Smooth muscle cell (in vitro differentiated cells): ENCODE measurements at regions not wholly inside any gene's neighbourhood (a gene's known extent, or its start where the extent isn't known, plus 50 kb on each side); places are given as distances from the start of the nearest gene placed in this dataset.

Source experiments
- DNase-seq: peaks from one replicate; lab custom pipeline; 2025; ENCODE audit not compliant: unreplicated experiment; lab: John Stamatoyannopoulos, UW
- H2AFZ ChIP-seq: fragments of 200-600 bp; sonication (generic); 2 replicates; pipeline ENCODE4 v1.6.0; 2016; ENCODE audit warnings: antibody characterized with exemption, low read depth, mild to moderate bottlenecking
- H3F3A ChIP-seq: fragments of 200-600 bp; sonication (generic); 2 replicates; pipeline ENCODE4 v1.6.0; 2017; ENCODE audit warnings: antibody characterized with exemption, low read depth
- H3K27ac ChIP-seq: fragments of 200-600 bp; sonication (generic); 2 replicates; pipeline ENCODE4 v1.5.1; 2016; ENCODE audit warnings: low read depth, mild to moderate bottlenecking
- H3K27me3 ChIP-seq: fragments of 200-600 bp; sonication (generic); 2 replicates; pipeline ENCODE4 v1.6.1; 2016; ENCODE audit warnings: low read depth, mild to moderate bottlenecking
- H3K36me3 ChIP-seq: fragments of 200-600 bp; sonication (generic); 2 replicates; pipeline ENCODE4 v1.5.1; 2016; ENCODE audit warnings: low read depth
- H3K4me1 ChIP-seq: fragments of 200-600 bp; sonication (generic); 2 replicates; pipeline ENCODE4 v1.5.1; 2016; ENCODE audit warnings: low read depth
- H3K4me2 ChIP-seq: fragments of 200-600 bp; sonication (generic); 2 replicates; pipeline ENCODE4 v1.6.0; 2016; ENCODE audit warnings: mild to moderate bottlenecking
- H3K4me3 ChIP-seq: fragments of 200-600 bp; sonication (generic); 2 replicates; pipeline ENCODE4 v1.5.1; 2016; ENCODE audit warnings: mild to moderate bottlenecking
- H3K79me2 ChIP-seq: fragments of 200-600 bp; sonication (generic); 2 replicates; pipeline ENCODE4 v1.6.0; 2016; ENCODE audit warnings: low read depth, mild to moderate bottlenecking
- H3K9ac ChIP-seq: fragments of 200-600 bp; sonication (generic); 2 replicates; pipeline ENCODE4 v1.6.0; 2016; ENCODE audit warnings: low read depth
- H3K9me3 ChIP-seq: fragments of 200-600 bp; sonication (generic); replicated peaks from 2 replicates; pipeline ENCODE4 v1.5.1; 2016; ENCODE audit warnings: low read depth
- H4K20me1 ChIP-seq: fragments of 200-600 bp; sonication (generic); 2 replicates; pipeline ENCODE4 v1.6.0; 2016; ENCODE audit warnings: low read depth
- WGBS: methylation state at CpG from one replicate; pipeline ENCODE4 v1.1.7; 2016; ENCODE audit warnings: low lambda C conversion rate; 5-methylcytosine and 5-hydroxymethylcytosine counted together
- TF ChIP-seq, protein P1 (sequence below): fragments of 200-600 bp; sonication (generic); IDR thresholded peaks from 2 replicates; pipeline ENCODE4 v1.5.1; 2017; ENCODE audit warnings: borderline replicate concordance, mild to moderate bottlenecking, antibody characterized with exemption; ENCODE audit not compliant: insufficient read depth, poor library complexity, severe bottlenecking

GRCh38 chr5:18967637-18968036 lies 1020.4 kb downstream of the CDH18 start:
- Histone ChIP-seq H3K4me3 (no peak overlapping the region), H2AFZ (no peak overlapping the region), H3K4me2 (no peak overlapping the region), H4K20me1 (no peaks in the 10 kb centered on the region), H3F3A (no peaks in the 10 kb centered on the region), H3K27ac (no peak overlapping the region), H3K9ac (no peak overlapping the region), H3K36me3 (no peaks in the 10 kb centered on the region), H3K9me3 (no peaks in the 10 kb centered on the region), H3K4me1 (no peaks in the 10 kb centered on the region), H3K79me2 (no peaks in the 10 kb centered on the region), H3K27me3 (no peaks in the 10 kb centered on the region)
- TF ChIP-seq, protein P1, sequence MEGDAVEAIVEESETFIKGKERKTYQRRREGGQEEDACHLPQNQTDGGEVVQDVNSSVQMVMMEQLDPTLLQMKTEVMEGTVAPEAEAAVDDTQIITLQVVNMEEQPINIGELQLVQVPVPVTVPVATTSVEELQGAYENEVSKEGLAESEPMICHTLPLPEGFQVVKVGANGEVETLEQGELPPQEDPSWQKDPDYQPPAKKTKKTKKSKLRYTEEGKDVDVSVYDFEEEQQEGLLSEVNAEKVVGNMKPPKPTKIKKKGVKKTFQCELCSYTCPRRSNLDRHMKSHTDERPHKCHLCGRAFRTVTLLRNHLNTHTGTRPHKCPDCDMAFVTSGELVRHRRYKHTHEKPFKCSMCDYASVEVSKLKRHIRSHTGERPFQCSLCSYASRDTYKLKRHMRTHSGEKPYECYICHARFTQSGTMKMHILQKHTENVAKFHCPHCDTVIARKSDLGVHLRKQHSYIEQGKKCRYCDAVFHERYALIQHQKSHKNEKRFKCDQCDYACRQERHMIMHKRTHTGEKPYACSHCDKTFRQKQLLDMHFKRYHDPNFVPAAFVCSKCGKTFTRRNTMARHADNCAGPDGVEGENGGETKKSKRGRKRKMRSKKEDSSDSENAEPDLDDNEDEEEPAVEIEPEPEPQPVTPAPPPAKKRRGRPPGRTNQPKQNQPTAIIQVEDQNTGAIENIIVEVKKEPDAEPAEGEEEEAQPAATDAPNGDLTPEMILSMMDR = no peak
- WGBS = 95% methylated on average over 1 of the region's 1 CpG
- DNase-seq = no peak

DNA sequence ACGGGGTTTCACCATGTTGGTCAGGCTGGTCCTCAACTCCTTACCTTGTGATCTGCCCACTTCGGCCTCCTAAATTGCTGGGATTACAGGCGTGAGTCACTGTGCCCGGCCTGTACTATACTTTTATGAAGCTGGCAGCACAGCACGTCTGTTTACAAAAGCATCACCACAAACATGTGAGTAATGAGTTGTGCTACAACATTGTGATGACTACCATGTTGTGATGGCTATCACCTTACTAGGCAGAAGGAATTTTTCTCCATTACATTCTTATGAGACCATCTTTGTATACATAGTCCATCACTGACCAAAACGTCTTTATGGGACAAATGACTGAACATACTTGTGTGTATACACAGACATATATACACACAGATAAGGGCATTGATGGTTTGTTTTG lies 1019.0 kb downstream of the CDH18 start:
- no peaks in the 10 kb centered on the region for H3K9me3 ChIP-seq
- no peak for DNase-seq
- no peak overlapping the region for H3K9ac ChIP-seq
- no peaks in the 10 kb centered on the region for H3K27me3 ChIP-seq
- 39% methylated on average over 6 of the region's 6 CpGs for WGBS
- H3K27ac ChIP-seq = no peak overlapping the region
- no peak overlapping the region for H3K4me3 ChIP-seq
- no peaks in the 10 kb centered on the region for H3K36me3 ChIP-seq
- no peaks in the 10 kb centered on the region for H3F3A ChIP-seq
- no peaks in the 10 kb centered on the region for H4K20me1 ChIP-seq
- H3K79me2 ChIP-seq = no peaks in the 10 kb centered on the region
- H3K4me2 ChIP-seq = no peak overlapping the region
- TF ChIP-seq, protein P1 = no peak
- no peaks in the 10 kb centered on the region for H3K4me1 ChIP-seq
- H2AFZ ChIP-seq = no peak overlapping the region

GRCh38 chr5:18970000-18970399 lies 1018.0 kb downstream of the CDH18 start:
- H3K4me1 ChIP-seq = no peaks in the 10 kb centered on the region
- H3K9me3 ChIP-seq = no peaks in the 10 kb centered on the region
- H3K4me2 ChIP-seq = no peak overlapping the region
- no peaks in the 10 kb centered on the region for H3F3A ChIP-seq
- H3K79me2 ChIP-seq = no peaks in the 10 kb centered on the region
- H3K27me3 ChIP-seq = no peaks in the 10 kb centered on the region
- H3K27ac ChIP-seq = no peak overlapping the region
- no peak overlapping the region for H2AFZ ChIP-seq
- no peak overlapping the region for H3K4me3 ChIP-seq
- no peak for DNase-seq
- TF ChIP-seq, protein P1 = no peak
- H3K9ac ChIP-seq = no peak overlapping the region
- no peaks in the 10 kb centered on the region for H4K20me1 ChIP-seq
- H3K36me3 ChIP-seq = no peaks in the 10 kb centered on the region
- 78% methylated on average over 5 of the region's 5 CpGs for WGBS

GRCh38 chr5:18972177-18972576 lies 1015.8 kb downstream of the CDH18 start:
- Histone ChIP-seq H3K4me2 (no peak overlapping the region), H3K9me3 (no peaks in the 10 kb centered on the region), H3K79me2 (no peaks in the 10 kb centered on the region), H3K27me3 (no peaks in the 10 kb centered on the region), H3K9ac (no peak overlapping the region), H4K20me1 (no peaks in the 10 kb centered on the region), H3K36me3 (no peaks in the 10 kb centered on the region), H2AFZ (no peak overlapping the region), H3F3A (no peaks in the 10 kb centered on the region), H3K4me1 (no peaks in the 10 kb centered on the region), H3K4me3 (no peak overlapping the region), H3K27ac (no peak overlapping the region)
- DNase-seq = no peak
- TF ChIP-seq, protein P1 = no peak
- 60% methylated on average over 3 of the region's 3 CpGs for WGBS
